ENCODE measurements at regions not wholly inside any gene's neighbourhood (a gene's known extent, or its start where the extent isn't known, plus 50 kb on each side); places are given as distances from the start of the nearest gene placed in this dataset.

- DNase-seq (ENCODE audit: low read depth), result no peak
These were observed 100.6 kb upstream of the PLPPR4 start for GRCh38 chr1:99163671-99164070.

- peak; percentile 47 for DNase-seq (ENCODE audit: low read depth)
These were observed 93.8 kb upstream of the PLPPR4 start for GRCh38 chr1:99170516-99170915.

DNA sequence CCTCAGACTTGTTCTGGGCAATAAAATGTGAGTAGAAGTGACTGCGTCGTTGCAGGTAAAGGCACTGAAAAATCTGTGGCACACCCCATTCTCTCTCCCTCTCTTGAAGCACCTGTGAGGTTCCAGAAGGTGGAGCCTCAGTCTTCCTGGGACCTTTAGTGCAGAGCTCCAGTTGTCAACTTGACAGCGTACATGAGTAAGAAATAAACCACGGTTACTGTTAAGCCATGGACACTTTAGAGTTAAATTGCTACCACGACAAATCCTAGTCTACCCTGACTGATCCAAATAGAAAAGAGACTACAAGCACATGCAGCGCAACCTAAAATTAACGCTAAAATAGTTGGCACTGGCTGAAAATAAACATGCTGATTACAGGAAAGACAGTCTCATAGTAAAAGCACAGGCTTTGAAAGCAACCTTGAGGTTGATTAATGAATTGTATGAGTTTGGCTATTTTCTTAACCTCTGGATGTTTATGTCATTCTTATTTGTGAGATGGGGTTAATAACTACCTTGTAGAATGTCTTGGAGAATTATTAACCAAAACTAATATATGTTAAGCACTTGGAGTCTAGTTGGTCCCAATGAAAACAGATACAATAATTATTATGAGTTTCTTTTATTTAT, 93.0 kb upstream of the PLPPR4 start:
- no peak for DNase-seq (ENCODE audit: low read depth)

GRCh38 chr1:99173282-99173681, 91.0 kb upstream of the PLPPR4 start:
- no peak for DNase-seq (ENCODE audit: low read depth)

DNA sequence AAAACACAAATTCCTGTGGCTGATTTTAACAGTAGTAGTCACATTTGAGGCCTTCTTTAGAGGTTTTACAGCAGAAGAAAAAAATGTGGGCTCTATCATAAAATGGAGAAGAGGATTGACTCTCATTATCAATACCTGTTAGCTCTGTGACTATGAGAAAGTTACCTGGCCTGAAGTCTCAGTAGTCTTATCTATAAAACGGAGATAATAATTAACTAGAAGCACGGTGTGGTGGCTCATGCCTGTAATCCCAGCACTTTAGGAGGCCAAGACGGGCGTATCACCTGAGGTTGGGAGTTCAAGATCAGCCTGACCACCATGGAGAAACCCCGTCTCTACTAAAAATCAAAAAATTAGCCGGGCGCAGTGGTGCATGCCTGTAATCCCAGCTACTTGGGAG, 90.4 kb upstream of the PLPPR4 start:
- no peak for DNase-seq (ENCODE audit: low read depth)

DNA sequence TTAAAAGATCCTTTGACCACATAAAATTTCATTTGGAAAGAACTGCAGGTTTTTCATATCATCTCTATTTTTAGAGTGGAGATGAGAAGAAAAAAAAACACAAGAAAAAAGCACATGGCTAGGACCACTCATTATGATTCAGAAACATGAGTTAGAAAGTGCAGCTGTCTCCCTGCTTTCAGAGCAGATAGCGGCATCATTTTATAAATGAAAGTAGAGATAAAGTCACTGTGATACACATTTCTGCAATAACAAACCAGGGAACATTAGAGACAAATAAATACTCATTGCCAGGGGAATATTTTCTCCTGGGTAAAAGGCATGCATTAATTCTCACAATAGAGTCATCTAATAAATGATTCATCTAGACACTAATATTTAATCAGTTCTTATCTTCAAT, 87.5 kb upstream of the PLPPR4 start:
- no peak for DNase-seq (ENCODE audit: low read depth)

DNA sequence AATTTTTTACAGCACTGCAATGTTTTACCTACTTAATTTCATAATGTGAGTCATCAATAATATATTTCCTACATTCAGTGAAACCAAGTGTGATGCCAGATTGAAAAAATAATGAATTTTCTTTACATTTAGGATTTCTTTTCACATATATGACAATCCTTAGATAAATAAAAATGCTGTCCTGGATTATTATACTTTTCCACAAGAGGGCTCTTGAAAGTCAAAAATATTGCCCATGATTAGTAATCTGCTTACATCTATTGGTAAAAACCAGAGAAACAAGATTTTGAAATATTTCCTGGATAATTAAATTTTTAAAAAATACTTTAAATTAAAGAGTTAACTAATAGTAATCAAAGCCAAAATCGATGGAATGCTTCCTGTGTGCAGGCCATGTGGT, 86.8 kb upstream of the PLPPR4 start:
- no peak for DNase-seq (ENCODE audit: low read depth)

GRCh38 chr1:99180343-99180808, 83.9 kb upstream of the PLPPR4 start:
- DNase-seq (ENCODE audit: low read depth), result peak; percentile 81

GRCh38 chr1:99180915-99181314, 83.4 kb upstream of the PLPPR4 start:
- peak; percentile 61 for DNase-seq (ENCODE audit: low read depth)

DNA sequence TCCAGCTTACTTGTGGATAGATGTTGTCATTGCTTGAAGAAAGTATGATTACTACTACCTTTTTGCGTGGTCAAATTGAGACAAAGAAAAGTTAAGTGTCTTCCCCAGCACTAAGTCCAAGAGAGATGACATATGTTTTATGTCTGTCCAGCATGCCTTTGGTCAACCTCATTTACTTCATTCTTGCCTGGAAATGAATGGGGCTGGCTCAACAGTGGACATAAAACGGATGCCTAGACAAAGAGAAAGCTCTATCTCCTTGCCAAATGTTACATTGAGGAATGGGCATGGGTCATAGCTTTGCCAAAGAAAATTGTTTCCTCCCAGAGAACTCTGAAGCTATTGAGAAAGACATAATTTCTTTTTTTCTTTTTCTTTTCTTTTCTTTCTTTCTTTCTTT, 82.4 kb upstream of the PLPPR4 start:
- peak; percentile 37 for DNase-seq (ENCODE audit: low read depth)

GRCh38 chr1:99185196-99185595, 79.1 kb upstream of the PLPPR4 start:
- no peak for DNase-seq (ENCODE audit: low read depth)

- DNase-seq (ENCODE audit: low read depth), result no peak
These were observed 70.9 kb upstream of the PLPPR4 start for GRCh38 chr1:99193431-99193830.

DNA sequence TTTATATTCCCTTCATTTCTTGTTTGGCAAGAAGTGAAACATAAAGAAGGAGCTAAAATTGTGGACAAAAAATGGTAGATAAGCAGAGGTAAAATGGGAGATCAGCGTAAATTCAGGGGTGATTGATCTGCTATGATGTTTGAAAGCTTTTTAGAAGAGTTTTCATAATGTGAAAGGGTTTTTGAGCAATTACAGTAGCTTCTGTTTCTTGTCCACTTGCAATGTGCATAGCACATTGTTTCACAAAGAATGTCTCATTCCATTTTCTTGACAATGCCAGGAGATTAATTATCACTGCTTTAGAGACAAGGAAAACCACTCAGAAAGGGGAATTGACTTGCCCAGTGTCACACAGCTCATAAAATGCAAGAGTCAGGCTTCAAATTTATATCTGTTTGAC, 65.9 kb upstream of the PLPPR4 start:
- DNase-seq (ENCODE audit: low read depth), result no peak

DNA sequence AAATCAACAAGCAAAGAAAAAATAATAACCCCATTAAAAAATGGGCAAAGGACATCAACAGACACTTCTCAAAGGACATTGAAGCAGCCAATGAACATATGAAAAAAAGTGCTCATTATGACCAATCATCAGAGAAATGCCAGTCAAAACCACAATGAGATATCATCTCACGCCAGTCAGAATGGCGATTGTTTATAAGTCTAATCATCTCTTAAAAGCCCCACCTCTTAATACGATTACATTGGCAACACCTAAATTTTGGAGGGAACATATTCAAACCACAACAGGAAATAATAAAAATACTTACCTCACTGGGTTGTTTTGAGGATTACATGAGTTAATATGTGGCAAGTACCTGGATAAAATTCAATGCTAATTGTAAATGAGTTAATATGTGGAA, 57.1 kb upstream of the PLPPR4 start:
- no peak for DNase-seq (ENCODE audit: low read depth)

Measured in RPMI7951 (cell line).